ENCODE measurements at regions not wholly inside any gene's neighbourhood (a gene's known extent, or its start where the extent isn't known, plus 50 kb on each side); places are given as distances from the start of the nearest gene placed in this dataset.

GRCh38 chr18:44119607-44120006 is 561.1 kb upstream of the SETBP1 start:
- DNase-seq (ENCODE audit: extremely low read depth in 1 of 2, low read depth in 1 of 2): no peak

GRCh38 chr18:44123743-44124142 is 556.9 kb upstream of the SETBP1 start:
- DNase-seq (ENCODE audit: extremely low read depth in 1 of 2, low read depth in 1 of 2): no peak

- DNase-seq (ENCODE audit: extremely low read depth in 1 of 2, low read depth in 1 of 2): no peak
These were observed 555.2 kb upstream of the SETBP1 start for GRCh38 chr18:44125446-44125845.

GRCh38 chr18:44126598-44126997 is 554.1 kb upstream of the SETBP1 start:
- no peak for DNase-seq (ENCODE audit: extremely low read depth in 1 of 2, low read depth in 1 of 2)

DNA sequence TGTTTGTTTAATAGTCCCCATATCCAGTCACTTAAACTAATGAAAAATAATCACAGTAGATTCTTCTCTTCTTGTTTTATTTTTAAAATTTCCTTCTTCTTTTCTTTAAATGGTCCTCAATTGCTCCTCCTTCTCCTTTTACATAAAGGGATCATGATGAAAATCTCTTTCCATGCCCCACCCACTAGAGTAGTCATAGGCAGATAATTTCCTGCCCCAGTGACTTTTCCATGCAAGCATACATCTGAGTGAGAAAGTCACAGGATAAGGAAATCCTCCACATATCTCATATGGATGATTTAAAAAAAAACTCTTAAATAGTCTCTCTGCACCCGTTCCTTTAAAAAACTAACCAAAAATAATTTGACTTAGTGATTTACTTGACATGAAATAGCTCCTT is 552.3 kb upstream of the SETBP1 start:
- no peak for DNase-seq (ENCODE audit: extremely low read depth in 1 of 2, low read depth in 1 of 2)

DNA sequence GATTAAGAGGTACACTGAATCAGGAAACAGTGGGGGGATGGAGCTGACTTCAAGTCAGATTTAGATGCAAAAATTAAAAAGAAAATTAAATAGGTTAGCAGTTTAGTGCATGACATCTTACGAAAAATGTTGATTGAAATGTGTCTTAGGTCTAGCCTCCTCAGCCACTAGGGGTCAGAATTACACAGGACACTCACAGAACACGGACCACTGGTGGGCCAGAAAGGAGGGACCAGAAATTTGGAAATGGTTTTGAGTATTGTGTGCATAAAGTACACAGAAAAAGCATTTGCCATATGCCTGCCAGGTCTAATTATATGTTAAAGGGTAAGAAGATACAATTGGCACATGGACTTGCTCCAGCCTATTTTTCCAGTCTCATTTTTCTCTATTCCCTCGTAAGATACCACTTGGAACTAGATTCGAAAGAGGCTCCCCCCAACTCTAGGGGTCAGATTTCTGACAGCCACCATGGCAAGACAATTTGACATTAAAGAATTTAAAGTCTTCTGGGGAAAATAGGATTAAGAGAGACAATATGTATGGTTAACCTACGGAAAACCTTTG is 550.2 kb upstream of the SETBP1 start:
- no peak for DNase-seq (ENCODE audit: extremely low read depth in 1 of 2, low read depth in 1 of 2)

GRCh38 chr18:44133483-44133882 is 547.2 kb upstream of the SETBP1 start:
- no peak for DNase-seq (ENCODE audit: extremely low read depth in 1 of 2, low read depth in 1 of 2)

DNA sequence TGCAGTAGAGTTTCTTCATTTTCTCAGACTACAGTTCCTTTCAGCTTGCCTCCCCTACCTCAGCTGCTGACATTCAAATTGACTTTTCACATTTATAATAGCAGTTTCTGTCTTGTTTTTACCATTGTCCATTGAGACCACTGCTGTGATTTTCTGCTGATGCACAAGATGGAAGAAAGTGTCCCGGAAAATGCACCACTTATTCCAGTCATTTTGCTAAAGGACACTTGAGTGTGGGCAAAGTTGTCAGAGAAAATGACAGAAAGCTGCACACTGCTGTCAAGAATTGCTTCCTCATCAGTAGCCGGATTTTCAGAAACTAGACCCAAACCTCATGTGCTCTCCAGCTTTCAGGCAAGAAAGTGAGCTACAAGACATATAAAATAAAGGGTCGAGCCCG is 546.2 kb upstream of the SETBP1 start:
- DNase-seq (ENCODE audit: extremely low read depth in 1 of 2, low read depth in 1 of 2): no peak

DNA sequence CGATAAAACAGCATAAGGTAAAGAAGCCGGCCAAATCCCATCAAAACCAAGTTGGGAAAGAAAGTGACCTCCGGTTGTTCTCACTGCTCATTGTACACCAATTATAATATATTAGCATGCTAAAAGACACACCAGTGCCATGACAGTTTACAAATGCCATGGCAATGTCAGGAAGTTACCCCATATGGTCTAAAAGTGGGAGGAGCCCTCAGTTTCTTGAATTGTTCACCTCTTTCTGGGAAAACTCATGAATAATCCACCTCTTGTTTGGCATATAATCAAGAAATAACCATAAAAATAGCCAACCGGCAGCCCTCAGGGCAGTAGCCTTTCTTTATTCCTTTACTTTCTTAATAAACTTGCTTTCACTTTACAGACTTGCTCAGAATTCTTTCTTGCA is 544.9 kb upstream of the SETBP1 start:
- DNase-seq (ENCODE audit: extremely low read depth in 1 of 2, low read depth in 1 of 2): no peak

DNA sequence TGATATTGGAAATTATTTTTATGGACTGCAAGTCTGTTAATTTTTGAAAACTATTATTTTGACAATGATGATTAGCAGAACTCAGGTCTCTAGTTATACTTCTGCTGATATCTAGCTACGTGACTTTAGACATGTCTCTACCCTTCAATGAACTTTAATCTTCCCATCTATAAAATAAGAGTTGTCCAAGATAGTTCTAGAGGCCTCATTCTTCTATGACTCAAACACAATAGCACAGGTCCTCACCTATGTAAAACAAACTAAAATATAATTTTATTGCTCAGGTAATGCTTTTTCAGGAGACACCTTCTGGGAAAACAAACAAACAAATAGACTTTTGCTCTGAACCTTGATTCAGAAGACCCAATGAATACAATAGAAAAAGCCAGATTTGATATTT is 544.4 kb upstream of the SETBP1 start:
- no peak for DNase-seq (ENCODE audit: extremely low read depth in 1 of 2, low read depth in 1 of 2)

GRCh38 chr18:44143072-44143471 is 537.6 kb upstream of the SETBP1 start:
- no peak for DNase-seq (ENCODE audit: extremely low read depth in 1 of 2, low read depth in 1 of 2)

- DNase-seq (ENCODE audit: extremely low read depth in 1 of 2, low read depth in 1 of 2): no peak
These were observed 531.0 kb upstream of the SETBP1 start for GRCh38 chr18:44149706-44150105.

DNA sequence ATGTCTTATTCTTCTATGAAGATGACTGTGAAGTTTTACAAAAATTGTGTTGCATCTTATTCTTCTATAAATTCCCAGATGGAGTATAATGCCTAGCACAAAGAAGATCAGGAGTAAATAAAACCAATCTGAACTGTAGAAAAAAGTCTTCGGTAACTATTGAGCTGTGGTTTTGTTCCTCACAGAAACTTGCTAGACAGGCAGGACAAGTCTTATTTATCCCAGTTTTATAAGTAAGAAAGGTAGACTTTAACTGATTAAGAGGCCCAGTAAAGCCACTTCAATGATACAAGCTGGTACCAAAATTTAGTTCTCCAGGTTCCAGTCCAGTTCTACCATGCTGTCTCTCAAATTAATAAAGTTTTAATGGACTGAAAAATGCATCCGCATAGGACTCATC is 526.7 kb upstream of the SETBP1 start:
- DNase-seq (ENCODE audit: extremely low read depth in 1 of 2, low read depth in 1 of 2): no peak

DNA sequence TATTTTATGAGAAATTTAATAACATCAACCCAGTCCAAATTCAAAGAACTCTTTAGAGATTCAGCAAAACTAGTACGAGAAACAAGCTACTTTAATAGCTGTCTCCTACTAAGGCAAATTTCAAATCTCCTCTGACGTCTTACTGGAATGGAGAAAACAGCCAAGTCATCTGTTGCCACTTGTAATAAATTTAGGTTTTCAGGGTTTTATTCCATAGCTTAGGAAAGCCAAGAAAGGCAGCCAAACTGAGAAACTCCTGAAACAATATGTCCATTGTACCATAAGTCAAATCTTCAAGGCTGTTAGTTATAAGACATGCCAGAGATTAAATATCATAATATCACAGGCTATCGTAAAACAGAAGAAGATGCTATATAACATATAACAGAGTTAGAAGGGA is 524.6 kb upstream of the SETBP1 start:
- no peak for DNase-seq (ENCODE audit: extremely low read depth in 1 of 2, low read depth in 1 of 2)

DNA sequence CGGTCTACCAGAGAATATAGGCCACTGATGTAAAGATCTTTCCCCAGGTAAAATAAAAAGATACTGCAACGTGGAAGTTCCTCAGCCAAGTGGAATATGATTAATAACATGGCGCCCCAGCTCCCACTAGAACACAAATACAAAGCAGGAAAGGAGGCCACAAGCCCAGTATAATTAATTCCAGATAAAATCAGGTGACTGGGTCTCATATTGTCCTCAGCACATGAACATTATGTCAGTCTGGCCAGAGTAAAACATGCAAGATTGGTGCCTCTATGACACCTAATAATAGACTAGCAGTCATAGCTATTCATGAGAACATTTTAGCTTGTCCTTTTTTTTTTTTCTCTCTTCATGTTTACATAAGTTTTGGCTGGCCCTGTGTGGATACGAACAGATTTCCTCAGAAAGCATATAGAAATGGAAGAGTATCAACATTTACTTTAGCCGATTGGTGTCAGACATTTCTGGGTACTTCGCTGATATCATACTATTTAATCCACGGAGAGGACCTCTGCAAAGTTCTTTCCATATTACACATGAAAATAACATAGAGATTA is 523.8 kb upstream of the SETBP1 start:
- no peak for DNase-seq (ENCODE audit: extremely low read depth in 1 of 2, low read depth in 1 of 2)

DNA sequence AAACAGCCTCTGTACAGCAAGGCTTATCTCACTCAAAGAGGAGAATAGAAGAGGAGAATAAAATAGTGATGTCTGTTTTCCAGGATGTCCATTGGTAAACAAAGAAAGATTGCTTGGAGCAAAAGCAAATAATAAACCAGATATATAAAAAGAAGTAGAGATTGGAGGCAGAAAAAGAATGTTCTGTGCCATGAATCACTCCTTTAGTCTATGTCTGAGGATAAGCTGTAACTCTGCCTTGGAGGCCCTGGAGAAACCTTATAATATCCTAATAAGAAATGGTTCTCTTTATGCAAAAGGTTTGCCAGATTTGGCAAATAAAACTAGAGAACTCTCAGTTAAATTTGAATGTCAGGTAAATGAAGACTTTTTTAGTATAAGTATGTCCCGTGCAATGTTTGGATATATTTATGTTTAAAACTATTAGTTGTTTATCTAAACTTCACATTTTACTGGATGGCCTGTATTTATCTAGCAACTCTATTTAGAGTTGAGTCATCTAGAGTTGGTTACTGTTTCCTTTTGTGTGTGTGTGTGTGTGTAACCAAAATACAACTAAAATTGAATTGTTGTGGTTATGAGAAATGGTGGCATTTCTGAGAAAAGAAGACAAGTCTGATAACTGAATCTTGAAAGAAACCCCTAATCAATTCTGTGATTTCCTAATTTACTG is 510.3 kb upstream of the SETBP1 start:
- no peak for DNase-seq (ENCODE audit: extremely low read depth in 1 of 2, low read depth in 1 of 2)

DNA sequence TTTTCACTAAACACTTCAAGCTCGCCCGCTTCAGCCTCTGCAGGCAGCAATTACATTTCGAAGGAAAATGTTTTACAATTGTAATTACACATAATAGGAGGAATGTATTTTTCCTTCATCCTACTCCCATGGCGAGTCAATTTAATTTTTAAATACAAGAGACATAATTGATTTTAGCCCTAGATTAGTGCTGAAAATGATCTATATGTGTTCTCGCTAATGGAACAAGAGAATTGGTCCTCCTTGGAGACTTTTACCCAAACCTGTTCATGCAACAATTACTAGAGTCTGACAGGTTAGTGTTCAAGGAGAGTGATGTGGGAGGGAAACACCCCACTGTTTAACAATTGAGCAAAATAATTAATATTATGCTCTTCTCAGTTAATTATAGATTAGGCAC is 509.4 kb upstream of the SETBP1 start:
- no peak for DNase-seq (ENCODE audit: extremely low read depth in 1 of 2, low read depth in 1 of 2)

GRCh38 chr18:44175891-44176290 is 504.8 kb upstream of the SETBP1 start:
- no peak for DNase-seq (ENCODE audit: extremely low read depth in 1 of 2, low read depth in 1 of 2)

GRCh38 chr18:44178476-44178875 is 502.2 kb upstream of the SETBP1 start:
- DNase-seq (ENCODE audit: extremely low read depth in 1 of 2, low read depth in 1 of 2): no peak

GRCh38 chr18:44179693-44180092 is 501.0 kb upstream of the SETBP1 start:
- DNase-seq (ENCODE audit: extremely low read depth in 1 of 2, low read depth in 1 of 2): no peak

GRCh38 chr18:44180683-44181082 is 500.0 kb upstream of the SETBP1 start:
- no peak for DNase-seq (ENCODE audit: extremely low read depth in 1 of 2, low read depth in 1 of 2)

DNA sequence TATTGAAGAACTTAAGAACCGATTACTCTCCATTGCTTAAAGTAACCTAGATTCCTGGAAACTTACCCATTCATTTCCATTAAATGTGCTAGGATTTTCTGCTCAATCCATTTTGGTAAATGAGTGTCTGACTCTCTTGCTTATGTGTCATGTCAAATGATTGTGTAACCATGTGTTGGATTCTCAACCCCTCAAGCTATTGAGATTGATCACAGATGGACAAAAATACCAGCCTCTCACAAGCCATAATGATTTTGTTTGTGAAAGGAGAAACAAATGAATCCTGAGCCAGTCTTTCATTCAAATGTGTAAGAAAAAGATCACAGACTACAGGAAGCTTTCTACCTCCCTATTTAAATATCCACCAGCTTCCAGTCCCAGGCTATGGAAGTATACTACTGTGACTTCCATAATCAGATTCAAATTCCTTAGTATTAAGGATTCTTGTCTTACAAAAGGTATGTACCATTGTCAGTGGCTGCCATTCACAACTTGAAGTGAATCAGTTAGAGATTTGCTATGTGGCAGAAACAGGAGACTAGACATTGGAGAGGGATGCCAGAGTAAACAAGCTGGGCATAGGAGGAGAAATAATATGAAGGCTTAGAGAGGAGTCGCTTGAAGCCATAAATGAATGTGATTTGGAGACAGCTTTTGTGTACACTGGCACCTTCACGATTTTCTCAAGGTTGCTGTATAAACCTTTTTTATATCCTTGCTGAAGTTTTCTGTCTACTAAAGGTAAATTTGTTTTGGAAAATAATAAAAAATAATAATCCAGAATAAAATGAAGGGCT is 498.5 kb upstream of the SETBP1 start:
- DNase-seq (ENCODE audit: extremely low read depth in 1 of 2, low read depth in 1 of 2): no peak

Data from activated CD8-positive, alpha-beta memory T cell treated with anti-CD3 and anti-CD28 coated beads for 1 hour (primary cell).